ENCODE measurements at regions not wholly inside any gene's neighbourhood (a gene's known extent, or its start where the extent isn't known, plus 50 kb on each side); places are given as distances from the start of the nearest gene placed in this dataset.

- peak; percentile 32 to 37 for TF ChIP-seq CTCF (IDR thresholded peaks at IDR 0.05; ENCODE audit: insufficient read depth in 1 of 2, low read depth in 1 of 2, low read length in 1 of 2, severe bottlenecking in 1 of 2, unreplicated experiment in 1 of 2)
- no peak overlapping the region for H3K4me3 ChIP-seq (ENCODE audit: low read depth, low read length)
- Mint-ChIP-seq H3K27ac (ENCODE audit: unreplicated experiment) (no peak overlapping the region), H3K27me3 (ENCODE audit: insufficient read depth, unreplicated experiment) (peaks cover 4% of the 10 kb centered on the region), H3K36me3 (ENCODE audit: insufficient read depth, unreplicated experiment) (no peaks in the 10 kb centered on the region), H3K9me3 (ENCODE audit: unreplicated experiment) (no peaks in the 10 kb centered on the region), H3K4me3 (ENCODE audit: unreplicated experiment) (no peak overlapping the region), H3K4me1 (ENCODE audit: low read depth, unreplicated experiment) (peaks cover 6% of the 10 kb centered on the region)
- H3K4me1 ChIP-seq: no peaks in the 10 kb centered on the region
- H3K27me3 ChIP-seq (replicated peaks; ENCODE audit: control insufficient read depth, insufficient read depth, low read length): no peaks in the 10 kb centered on the region
- no TSS peak for BruUV-seq (replicated peaks)
- no peaks in the 10 kb centered on the region for H3K9me3 ChIP-seq
- H3K36me3 ChIP-seq (ENCODE audit: control insufficient read depth, insufficient read depth, low read length): no peaks in the 10 kb centered on the region
- peak in 1 of 2 experiments; percentile 25 for DNase-seq
- intact Hi-C loops (cut with micrococcal nuclease; ENCODE audit: unreplicated experiment): loop anchor here (2.0 to 10.0 kb wide), 2 partner anchors 155 to 917 kb away; no protein-coding TSS in a partner anchor
- POLR2A ChIA-PET: no interaction called here
- CTCF ChIA-PET: no interaction called here
Observed at GRCh38 chr1:68819190-68819829, 322.4 kb upstream of the DEPDC1 start.

- Mint-ChIP-seq H3K9me3 (ENCODE audit: unreplicated experiment) (no peaks in the 10 kb centered on the region), H3K4me3 (ENCODE audit: unreplicated experiment) (no peak overlapping the region), H3K27me3 (ENCODE audit: insufficient read depth, unreplicated experiment) (peaks cover 7% of the 10 kb centered on the region), H3K27ac (ENCODE audit: unreplicated experiment) (no peak overlapping the region), H3K4me1 (ENCODE audit: low read depth, unreplicated experiment) (no peaks in the 10 kb centered on the region), H3K36me3 (ENCODE audit: insufficient read depth, unreplicated experiment) (no peaks in the 10 kb centered on the region)
- Histone ChIP-seq H3K36me3 (ENCODE audit: control insufficient read depth, insufficient read depth, low read length) (no peaks in the 10 kb centered on the region), H3K4me3 (ENCODE audit: low read depth, low read length) (no peak overlapping the region), H3K9me3 (no peaks in the 10 kb centered on the region), H3K27me3 (replicated peaks; ENCODE audit: control insufficient read depth, insufficient read depth, low read length) (no peaks in the 10 kb centered on the region), H3K4me1 (no peaks in the 10 kb centered on the region)
- intact Hi-C loops (cut with micrococcal nuclease; ENCODE audit: unreplicated experiment): no loop called here
- no peak for DNase-seq
- POLR2A ChIA-PET: no interaction called here
- CTCF ChIA-PET: no interaction called here
- no TSS peak for BruUV-seq (replicated peaks)
- no peak for TF ChIP-seq CTCF (IDR thresholded peaks at IDR 0.05; ENCODE audit: insufficient read depth in 1 of 2, low read depth in 1 of 2, low read length in 1 of 2, severe bottlenecking in 1 of 2, unreplicated experiment in 1 of 2)
Observed at GRCh38 chr1:68820151-68820550, 323.3 kb upstream of the DEPDC1 start.

- Mint-ChIP-seq H3K4me3 (ENCODE audit: unreplicated experiment) (no peak overlapping the region), H3K36me3 (ENCODE audit: insufficient read depth, unreplicated experiment) (no peaks in the 10 kb centered on the region), H3K27ac (ENCODE audit: unreplicated experiment) (no peak overlapping the region), H3K9me3 (ENCODE audit: unreplicated experiment) (peaks cover 11% of the 10 kb centered on the region), H3K4me1 (ENCODE audit: low read depth, unreplicated experiment) (no peaks in the 10 kb centered on the region), H3K27me3 (ENCODE audit: insufficient read depth, unreplicated experiment) (peaks cover 7% of the 10 kb centered on the region)
- ChIA-PET CTCF (no interaction called here), POLR2A (no interaction called here)
- intact Hi-C loops (cut with micrococcal nuclease; ENCODE audit: unreplicated experiment): no loop called here
- Histone ChIP-seq H3K4me1 (no peaks in the 10 kb centered on the region), H3K9me3 (no peaks in the 10 kb centered on the region), H3K27me3 (replicated peaks; ENCODE audit: control insufficient read depth, insufficient read depth, low read length) (no peaks in the 10 kb centered on the region), H3K36me3 (ENCODE audit: control insufficient read depth, insufficient read depth, low read length) (no peaks in the 10 kb centered on the region), H3K4me3 (ENCODE audit: low read depth, low read length) (no peak overlapping the region)
- BruUV-seq (replicated peaks): no TSS peak
- TF ChIP-seq CTCF (IDR thresholded peaks at IDR 0.05; ENCODE audit: insufficient read depth in 1 of 2, low read depth in 1 of 2, low read length in 1 of 2, severe bottlenecking in 1 of 2, unreplicated experiment in 1 of 2): no peak
- DNase-seq: no peak
Observed at GRCh38 chr1:68826836-68827235, 330.0 kb upstream of the DEPDC1 start.
